Body of pancreas (tissue), 4 donors: ENCODE measurements at regions not wholly inside any gene's neighbourhood (a gene's known extent, or its start where the extent isn't known, plus 50 kb on each side); places are given as distances from the start of the nearest gene placed in this dataset.
"Not testable (repeated sequence)": the region's sequence is repeated elsewhere in the genome, so short reads cannot be mapped to it uniquely, and the experiment has no call there.

ENCODE experiments used
- POLR2A ChIP-seq, 3 donors: fragments of 450-650 bp; IDR thresholded peaks; one replicate each; pipeline ENCODE4 v1.6.1; 2016; ENCODE audit warnings: antibody characterized with exemption in 3 of 3, mild to moderate bottlenecking in 2 of 3
- TF ChIP-seq, protein P1 (sequence below), 7 experiments: fragments of 450-650 bp in 4 of 7; fragments of 200-600 bp in 3 of 7; sonication (generic) in 3 of 7; IDR thresholded peaks; one replicate each; pipeline ENCODE4 v1.5.1; 2016 to 2019; ENCODE audit warnings: antibody characterized with exemption in 7 of 7

DNA sequence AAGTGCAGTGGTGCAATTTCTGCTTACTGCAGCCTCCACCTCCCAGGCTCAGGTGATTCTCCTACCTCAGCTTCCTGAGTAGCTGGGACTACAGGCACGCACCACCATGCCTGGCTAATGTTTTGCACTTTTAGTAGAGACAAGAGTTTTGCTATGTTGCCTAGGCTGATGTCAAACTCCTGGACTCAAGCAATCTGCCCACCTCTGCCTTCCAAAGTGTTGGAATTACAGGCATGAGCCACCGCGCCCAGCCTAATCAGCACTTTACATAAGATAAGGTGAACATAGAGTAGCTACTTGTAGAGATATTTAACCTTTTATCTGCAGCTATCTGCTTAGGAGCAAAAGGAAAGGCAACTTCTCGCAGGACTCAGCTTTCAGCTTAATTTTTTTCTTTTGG is 77.5 kb upstream of the RGPD5 start:
- TF ChIP-seq POLR2A (IDR thresholded peaks at IDR 0.05): not testable (repeated sequence)
- TF ChIP-seq, protein P1, sequence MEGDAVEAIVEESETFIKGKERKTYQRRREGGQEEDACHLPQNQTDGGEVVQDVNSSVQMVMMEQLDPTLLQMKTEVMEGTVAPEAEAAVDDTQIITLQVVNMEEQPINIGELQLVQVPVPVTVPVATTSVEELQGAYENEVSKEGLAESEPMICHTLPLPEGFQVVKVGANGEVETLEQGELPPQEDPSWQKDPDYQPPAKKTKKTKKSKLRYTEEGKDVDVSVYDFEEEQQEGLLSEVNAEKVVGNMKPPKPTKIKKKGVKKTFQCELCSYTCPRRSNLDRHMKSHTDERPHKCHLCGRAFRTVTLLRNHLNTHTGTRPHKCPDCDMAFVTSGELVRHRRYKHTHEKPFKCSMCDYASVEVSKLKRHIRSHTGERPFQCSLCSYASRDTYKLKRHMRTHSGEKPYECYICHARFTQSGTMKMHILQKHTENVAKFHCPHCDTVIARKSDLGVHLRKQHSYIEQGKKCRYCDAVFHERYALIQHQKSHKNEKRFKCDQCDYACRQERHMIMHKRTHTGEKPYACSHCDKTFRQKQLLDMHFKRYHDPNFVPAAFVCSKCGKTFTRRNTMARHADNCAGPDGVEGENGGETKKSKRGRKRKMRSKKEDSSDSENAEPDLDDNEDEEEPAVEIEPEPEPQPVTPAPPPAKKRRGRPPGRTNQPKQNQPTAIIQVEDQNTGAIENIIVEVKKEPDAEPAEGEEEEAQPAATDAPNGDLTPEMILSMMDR (IDR thresholded peaks at IDR 0.05): not testable (repeated sequence)
